ENCODE measurements at regions not wholly inside any gene's neighbourhood (a gene's known extent, or its start where the extent isn't known, plus 50 kb on each side); places are given as distances from the start of the nearest gene placed in this dataset.

DNA sequence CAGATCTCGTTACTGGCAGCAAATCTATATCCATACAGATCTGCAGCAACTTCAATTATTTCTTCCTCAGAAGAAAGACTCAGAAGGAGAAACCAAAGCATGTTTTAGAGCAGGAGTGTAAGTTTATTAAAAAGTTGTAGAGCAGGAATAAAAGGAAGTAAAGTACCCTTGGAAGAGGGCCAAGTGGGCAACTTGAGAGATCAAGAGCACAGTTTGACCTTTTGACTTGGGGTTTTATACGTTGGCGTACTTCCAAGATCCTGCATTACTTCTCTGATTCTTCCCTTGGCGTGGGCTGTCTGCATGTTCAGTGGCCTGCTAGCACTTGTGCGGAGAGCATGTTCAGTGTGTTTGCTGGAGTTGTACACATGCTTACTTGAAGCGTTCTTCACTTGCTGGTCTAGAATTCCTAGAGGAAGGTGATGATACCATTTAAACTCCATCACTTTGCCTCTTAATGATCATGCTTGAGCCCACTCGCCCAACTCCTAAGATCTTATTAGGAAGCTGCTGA, 1114.7 kb upstream of the PABPC4L start:
- DNase-seq: no peak

DNA sequence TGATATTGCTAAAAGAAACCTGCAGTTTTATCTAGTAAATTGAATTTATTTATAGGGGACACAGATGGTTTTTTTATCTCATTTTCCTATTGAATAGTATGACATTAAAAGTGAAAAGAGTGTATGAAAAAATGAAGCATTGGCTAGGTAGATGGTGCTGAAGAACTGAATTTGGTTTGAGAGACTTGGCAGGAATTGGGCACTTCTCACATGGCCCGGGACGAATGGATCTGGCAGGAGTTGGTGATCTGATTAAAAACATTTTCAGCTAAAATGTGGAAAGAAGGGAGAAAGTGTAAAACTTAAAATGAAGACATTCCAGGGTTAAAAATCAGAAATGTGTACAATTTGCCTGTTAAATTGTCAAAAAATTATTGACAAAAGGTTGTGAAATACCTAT, 1088.5 kb upstream of the PABPC4L start:
- DNase-seq: no peak

DNA sequence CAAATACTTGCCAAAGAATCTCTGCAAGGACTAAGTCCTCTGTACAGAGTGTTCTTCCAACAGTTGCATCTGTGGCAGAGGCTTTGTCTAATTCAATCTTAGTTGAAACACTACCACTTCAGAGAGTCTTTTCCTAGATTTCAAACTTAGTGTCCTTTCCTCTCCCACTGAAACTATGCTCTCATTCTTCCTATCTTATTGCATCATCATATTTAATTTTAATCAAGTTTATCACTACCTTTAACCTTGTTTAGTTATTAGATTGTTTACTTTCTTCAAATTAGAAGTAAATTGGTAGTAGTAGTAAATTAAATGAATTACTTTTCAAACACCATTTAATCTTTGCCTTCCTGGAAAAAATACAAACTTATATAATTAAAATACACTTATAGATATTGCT, 1082.3 kb upstream of the PABPC4L start:
- DNase-seq: no peak

DNA sequence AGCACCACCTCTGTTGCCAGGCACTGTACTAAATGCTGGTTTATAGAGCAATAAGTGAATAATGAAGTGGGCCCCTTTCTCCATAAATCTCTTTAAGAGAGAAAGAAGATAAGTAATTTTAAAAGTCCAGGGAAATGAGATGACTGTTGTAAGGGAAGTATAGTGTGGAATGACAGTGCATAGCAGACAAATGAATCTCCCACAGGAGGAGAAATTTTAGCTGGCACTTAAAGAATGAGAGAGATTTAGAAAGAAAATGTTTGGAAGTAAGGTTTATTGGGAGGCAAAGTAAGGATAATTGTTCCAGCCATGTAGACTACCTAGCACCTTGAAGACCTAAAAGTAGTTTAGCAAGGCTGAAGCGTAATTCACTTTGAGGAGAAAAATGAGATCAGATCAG, 1081.1 kb upstream of the PABPC4L start:
- no peak for DNase-seq

DNA sequence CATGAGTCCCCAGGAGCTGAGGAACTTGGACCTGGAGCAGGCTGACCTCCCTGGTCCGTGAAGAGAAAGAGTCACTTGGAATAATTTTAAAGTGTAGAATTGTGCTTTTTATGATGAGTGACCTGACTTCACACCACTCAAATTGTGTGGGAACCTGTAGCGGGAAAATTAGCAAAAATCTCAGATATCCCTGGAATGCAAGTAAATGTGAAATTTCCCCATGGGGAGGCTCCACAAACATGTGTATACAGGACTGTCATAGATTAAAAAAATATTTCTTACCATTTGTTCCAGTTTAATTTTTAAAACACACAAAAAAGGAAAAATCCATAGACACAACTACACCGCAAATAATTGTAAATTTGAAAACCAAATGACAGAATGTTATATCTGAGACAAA, 1079.6 kb upstream of the PABPC4L start:
- no peak for DNase-seq

DNA sequence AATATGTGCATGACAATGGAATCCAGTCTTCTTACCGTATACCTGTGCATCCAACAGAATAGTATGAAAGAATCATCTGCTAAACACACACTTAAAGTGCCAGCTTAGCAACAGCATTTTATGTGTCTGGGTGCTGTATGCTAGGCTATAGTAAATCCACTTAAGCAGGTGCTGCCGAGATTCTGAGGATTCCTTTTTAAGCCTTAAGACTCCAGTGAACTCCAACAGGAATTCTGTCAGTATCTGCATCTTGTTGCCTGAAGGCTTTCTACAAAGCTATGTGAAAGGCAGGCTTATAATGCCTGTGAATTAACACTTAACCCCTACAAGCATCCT, 1076.4 kb upstream of the PABPC4L start:
- no peak for DNase-seq

DNA sequence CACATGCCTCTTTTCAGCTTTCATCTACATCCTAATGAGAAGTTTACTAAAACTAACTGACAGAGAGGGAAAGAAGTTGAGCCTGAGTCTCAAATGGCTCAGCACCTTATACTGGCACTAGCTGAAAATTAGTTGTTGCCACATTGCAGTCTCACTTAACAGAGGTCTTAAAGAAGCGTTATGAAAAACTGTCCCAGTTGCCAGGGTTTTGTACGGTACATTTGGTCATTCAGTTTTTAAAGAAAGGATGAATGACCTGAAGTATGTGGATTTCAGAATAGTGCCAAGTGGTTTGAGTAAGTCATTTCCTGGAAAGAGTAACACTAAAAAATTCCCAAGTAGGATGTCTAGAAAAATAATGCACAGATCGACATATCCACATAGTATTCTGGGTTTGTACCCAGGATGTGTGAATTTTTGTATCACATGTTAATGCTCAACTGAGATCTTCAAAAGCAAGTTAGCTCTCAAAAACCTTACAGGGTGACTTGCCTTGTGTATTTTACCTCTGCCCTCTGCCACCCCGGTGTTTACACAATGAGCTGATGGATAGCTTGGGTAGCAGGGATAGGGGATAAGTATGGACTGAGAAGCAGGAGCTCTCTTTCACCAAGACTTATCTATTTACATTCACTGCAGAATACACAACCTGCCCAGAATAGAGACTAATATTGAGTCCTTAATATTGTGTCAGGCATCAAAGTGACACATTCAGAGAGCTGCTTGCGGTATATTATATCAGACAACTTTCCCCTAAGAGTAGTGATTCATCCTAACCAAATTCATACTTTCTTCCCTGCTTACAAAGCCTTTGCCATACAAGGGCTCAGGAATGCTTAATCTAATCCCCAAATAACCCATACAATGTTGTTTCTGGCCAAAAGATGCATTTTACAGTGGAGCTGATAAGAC, 1075.7 kb upstream of the PABPC4L start:
- no peak for DNase-seq

DNA sequence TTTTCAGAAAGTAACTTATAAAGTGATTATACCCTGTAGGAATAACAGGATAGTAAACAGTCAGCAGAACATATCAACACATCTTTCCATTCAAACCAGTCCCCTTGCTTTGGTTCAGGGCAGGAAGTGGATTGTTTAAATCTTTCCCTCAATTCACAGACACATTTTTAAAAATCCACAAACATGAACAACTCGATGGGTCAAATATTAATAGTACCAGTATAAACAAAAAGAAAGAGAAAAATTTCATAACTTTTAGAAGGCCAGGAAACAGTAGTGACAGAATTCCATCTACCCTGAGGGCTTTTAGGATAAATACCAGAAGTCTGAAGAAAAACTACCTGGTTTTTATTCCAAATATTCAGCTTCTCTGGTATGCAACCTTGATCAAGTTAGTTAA, 1072.8 kb upstream of the PABPC4L start:
- no peak for DNase-seq

DNA sequence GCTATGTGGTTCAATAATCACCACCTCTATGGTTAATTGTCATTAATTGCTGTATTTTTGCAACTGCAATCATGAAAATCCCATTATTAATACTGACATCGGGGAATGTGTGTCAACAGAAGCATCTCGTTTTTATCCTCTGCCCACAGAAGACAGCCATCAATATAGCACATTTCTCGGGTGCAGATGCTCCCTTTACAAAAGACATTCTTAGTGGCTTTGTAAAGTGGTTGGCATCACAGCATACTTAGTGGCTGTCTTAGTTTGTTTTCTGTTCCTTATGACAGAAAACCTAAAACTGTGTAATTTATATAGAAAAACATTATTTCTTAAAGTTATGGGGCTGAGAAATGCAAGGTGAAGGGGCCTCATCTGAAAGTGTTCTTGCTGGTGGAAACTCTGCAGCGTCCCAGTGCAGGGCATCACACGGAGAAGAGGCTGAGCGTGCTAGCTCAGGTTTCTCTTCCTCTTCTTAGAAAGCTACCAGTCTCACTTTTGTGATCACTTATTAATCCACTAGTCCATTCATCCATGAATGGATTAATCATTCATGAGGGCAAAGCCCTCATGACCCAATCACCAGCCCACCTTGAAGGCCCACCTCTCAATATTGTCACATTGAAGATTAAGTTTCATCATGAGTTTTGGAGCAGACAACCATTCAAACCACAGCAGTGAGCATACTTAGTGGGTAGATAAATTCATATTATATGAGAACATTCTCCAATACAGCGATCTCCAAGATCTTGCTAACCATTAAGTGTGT, 1067.7 kb upstream of the PABPC4L start:
- DNase-seq: no peak

DNA sequence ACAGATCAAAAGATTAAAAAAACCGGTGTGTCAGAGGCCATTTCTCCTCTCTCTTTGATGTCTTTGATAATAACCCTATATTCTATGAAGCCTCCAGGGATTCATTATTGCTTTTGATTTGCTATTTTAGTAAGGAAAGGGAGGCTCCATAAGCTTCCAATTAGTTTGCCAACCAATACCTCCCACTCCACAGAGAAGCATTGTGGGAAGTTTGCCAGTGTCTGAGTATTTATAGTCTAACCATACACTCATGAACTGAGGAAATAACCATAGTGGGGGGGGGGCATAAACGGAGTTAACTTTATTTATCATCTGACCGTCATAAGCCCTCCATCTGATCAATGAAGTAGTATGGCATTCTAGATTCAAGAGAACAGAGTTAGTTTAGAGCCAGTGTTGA, 1066.8 kb upstream of the PABPC4L start:
- DNase-seq: no peak

DNA sequence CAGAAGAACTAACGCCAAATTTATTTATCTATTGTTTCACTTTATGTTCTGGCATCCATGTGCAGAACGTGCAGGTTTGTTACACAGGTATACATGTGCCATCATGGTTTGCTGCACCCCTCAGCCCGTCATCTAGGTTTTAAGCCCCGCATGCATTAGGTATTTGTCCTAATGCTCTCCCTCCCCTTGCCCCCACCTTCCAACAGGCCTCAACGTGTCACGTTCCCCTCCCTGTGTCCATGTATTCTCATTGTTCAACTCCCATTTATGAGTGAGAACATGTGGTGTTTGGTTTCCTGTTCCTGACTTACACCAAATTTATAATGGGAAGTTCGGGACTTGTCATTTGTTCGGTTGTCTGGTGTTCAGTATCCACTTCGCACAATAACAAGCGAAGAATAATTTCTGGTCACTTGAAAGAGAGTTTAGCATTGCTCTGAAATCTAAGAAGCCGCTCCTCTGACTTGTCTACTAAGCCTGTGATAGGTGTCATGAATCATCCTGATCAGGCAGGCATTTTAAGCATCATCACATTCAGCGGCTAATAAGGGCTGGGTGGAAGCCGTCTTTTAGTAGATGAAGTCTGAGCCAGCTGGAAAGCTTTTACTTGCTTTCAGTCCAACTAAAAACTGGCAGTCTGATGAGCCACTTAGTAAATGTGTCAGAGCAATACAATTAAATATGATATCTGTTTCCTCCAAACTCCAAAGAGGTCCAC, 1065.7 kb upstream of the PABPC4L start:
- DNase-seq: no peak

DNA sequence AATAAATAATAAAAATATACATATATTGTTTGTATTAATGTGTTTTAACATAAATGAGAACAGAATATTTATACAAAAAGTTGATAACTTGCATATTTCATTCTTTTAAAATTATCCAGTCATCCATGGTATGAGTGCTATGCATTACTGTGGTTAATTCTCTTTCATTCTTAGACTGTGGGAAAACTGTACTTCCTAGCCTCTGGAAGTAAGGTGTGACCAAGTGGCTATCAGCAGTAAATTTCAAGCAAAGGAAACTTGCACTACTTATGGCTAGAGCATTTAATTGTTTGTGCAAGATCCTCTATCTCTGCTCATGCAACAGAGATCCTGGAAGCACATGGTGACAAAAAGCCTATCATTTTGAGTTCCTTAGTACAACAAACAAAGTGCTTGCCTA, 1054.5 kb upstream of the PABPC4L start:
- no peak for DNase-seq

DNA sequence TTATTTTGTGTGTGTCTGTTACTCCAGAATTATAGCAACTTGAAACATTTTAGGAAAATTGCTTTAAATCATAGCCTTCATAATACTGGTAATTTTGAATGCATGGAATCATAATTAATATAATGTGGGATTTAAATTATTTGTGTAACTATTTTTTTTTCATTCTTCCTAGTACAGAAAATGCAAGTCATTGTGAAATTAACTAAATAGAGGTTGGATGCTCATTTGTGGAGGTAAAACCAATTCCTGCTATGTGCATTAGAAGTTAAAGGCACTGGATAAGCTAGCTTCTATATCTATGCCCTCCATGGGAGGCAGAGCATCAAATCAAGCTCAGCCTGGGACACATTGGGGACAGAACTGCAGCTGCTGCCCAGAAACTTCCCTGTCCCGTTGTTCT, 1048.5 kb upstream of the PABPC4L start:
- no peak for DNase-seq

DNA sequence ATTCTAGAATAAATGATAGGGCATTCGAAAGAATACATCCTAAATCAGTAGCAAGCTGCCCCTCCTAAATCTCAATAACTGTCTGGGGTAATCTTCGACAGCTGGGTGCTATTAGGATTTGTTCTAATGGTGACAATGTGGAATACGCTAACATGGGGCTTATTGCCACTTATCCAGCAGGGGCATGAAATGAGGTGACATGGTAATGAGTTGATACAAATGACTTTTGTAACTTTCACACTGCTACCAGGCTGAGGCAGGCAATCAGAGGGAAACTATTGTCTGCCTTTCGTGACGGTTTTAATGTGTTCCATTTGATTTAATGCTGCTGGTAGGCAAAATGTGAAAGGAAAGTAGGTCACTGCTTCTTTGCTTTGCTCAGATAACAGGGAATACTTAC, 1047.4 kb upstream of the PABPC4L start:
- DNase-seq: no peak

DNA sequence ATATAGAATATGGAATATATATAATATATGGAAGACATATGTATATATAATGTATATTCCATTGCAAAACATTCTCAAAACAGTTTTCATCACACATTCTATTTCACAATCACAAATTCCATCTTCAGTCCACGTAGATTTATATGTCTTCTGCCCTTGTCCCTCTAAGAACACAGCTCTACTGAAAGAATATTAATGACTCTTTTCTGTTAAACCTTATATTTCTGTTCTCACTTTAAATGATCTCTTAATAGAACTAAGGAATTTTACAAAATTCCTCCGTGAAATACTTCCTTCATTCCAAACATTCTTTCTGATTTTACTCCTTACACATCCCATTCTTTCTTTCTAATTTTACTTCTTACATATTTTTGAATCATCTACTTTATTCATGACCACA, 1043.1 kb upstream of the PABPC4L start:
- no peak for DNase-seq

DNA sequence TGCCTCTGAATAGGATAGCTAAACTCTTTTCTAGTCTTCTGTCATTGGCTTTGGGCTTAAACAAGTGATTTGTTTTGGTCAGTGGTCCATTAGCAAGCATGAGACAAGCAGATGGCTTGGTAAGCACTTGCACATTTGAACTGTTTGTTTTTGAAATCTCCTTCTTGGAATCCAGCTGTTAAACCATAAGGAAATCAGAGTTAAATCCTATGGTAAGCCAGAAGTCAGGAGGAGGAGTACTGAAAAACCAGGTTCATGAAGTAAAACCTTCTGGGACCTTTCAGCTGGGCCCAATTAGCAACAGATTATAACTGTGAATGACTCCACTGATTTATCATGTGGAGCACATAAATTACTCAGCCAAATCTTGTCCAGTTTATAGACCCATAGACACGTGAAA, 1042.5 kb upstream of the PABPC4L start:
- no peak for DNase-seq

DNA sequence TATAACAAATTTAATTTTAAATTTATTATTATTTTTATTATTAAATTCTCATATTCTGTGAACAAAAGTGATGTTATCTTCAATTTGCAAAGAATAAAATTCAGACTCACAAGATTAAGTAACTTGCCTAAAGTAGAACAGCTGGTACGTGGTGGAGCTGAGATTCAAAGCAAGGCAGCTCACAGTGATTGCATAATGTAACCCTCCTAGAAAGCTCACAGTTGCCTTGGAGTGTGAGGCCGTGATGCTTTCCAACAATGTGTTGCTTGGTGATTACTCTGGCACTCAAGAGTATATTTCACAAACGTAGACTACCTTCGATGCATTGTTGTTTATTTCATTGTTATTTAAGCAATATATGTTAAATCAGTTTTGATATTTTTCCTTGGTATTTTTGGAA, 1039.2 kb upstream of the PABPC4L start:
- no peak for DNase-seq

DNA sequence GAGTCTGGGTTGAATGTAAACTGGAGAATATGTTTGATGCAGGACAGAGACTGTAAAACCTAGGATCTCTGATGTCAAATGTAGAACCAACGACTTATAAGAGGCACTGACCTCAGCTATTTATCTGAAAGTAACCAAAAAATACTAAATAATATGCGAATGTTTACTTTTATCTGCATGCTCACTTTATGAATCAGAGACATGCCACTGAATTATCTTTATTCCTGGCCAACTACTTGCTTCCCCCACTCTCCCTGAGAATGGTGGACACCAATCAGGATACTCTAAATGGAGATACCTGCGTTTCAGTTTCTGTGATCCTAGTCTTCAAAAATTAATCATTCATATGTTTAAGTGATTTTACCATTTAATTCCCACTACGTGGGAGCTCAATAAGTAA, 1038.4 kb upstream of the PABPC4L start:
- no peak for DNase-seq

DNA sequence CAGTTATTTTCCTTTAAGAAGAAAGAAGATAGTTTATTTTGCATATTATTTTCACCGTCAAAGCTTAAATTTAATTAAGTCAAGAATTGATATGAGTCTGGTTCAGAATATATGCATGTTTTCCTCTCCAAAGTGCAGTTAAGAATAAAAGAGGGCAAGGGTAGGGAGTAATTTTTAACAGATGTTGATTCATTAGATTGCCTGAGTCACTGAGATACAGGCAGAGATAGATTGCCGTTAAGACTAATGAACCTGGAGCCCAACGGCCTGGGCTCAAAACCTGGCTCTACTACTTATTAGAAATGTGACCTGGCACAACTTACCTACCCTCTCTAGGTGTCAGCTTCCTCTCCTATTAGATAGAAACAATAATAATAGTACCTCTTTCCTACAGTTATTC, 1037.4 kb upstream of the PABPC4L start:
- DNase-seq: no peak

DNA sequence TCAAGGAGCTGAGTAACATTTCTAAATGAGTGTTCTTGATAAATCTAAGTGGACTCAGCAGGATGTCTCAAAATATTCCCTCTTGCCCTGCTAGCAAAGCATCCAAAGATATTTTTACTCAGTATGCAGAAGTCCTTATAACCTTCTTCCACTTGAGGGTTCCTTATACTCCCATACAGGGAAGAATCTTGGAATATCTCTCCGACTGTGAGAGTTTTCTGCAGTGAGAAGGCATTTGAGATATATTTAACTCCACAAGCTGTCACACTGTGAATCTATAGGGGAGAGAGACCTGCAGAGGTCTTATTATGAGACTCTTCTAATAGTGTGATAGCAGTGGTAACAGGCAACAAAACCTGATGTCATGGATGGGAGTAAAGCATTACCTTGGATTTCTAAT, 1034.5 kb upstream of the PABPC4L start:
- DNase-seq: no peak

DNA sequence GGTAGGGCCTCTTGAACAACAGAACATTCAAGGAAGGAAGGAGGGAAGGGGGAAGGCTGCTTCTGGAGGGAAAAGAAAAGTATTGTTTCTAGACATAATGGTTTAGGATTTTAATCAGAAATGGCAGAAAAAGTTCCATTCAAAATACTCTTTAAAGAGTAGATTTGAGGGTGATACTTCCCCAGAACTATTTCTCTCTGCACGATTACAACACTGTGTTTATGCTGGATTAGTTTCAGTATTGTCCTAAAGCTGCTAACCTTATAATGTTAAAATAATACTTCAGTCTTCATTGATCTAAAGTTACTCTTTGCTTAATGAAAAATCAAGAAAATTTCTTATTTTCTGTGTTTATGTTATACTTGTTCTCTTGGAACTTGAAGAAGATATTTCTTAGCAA, 1026.3 kb upstream of the PABPC4L start:
- no peak for DNase-seq

DNA sequence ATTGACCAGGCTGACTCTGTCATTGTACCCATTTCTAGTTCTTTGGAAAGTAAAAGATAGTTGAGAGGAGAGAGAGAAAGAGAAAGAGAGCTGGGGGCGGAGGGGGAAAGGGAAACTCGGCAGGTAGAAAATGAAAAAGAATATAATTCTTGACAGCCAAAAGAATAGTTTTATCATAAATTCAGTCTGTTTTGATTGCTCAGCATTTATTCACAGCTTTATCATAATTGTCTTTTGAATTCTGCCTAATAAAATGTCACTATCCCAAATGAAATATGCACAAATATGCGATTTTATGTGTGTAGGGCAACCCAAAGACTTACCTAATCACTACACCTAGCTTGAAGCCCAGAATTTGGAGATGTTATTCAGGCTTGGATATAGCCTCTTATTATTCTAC, 1024.0 kb upstream of the PABPC4L start:
- no peak for DNase-seq

DNA sequence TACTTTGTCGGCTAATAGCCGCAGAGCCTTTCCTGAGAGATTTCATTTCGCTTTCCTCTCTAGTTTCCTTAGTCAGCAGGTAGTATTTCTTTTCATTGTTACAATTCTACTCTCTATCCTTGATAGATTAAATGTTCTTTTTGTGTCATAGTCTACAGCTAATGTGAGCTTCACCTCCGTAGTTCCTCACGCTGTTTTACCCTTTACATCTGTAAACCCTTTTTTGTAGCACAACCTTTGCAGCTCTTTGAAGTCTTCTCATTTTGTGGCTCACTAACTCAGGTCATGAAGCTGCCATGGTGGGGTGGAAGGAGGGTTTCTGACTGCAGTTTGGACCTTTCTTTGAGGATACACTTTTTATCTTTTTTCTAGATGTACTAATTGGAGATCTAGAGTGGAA, 1008.8 kb upstream of the PABPC4L start:
- DNase-seq: no peak

DNA sequence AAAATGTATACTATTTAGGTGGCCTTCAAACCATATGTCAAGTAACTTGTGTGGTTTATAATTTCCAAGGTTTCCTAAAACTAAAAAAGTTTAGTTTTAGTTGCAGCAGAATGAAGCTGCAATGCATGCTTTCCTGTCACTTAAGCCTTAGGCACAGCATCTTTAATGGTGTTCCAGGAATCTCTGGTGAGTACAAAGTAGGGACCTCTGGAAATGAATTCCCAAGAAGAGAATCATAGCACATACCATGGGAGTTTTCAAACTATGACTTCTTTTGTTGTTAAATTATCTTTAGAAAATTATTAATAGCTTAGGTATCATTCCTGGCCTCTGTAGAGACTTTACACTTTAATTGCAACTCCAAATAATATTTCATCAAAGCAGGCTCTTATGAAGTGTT, 1005.9 kb upstream of the PABPC4L start:
- no peak for DNase-seq
